NCI-H524 treated with DMSO at 0.1 percent for 48 hours (cell line): ENCODE measurements at regions not wholly inside any gene's neighbourhood (a gene's known extent, or its start where the extent isn't known, plus 50 kb on each side); places are given as distances from the start of the nearest gene placed in this dataset.
"Not testable (repeated sequence)": the region's sequence is repeated elsewhere in the genome, so short reads cannot be mapped to it uniquely, and the experiment has no call there.

Experiments
- DNase-seq: peaks from one replicate; lab custom pipeline; 2025; lab: John Stamatoyannopoulos, UW

DNA sequence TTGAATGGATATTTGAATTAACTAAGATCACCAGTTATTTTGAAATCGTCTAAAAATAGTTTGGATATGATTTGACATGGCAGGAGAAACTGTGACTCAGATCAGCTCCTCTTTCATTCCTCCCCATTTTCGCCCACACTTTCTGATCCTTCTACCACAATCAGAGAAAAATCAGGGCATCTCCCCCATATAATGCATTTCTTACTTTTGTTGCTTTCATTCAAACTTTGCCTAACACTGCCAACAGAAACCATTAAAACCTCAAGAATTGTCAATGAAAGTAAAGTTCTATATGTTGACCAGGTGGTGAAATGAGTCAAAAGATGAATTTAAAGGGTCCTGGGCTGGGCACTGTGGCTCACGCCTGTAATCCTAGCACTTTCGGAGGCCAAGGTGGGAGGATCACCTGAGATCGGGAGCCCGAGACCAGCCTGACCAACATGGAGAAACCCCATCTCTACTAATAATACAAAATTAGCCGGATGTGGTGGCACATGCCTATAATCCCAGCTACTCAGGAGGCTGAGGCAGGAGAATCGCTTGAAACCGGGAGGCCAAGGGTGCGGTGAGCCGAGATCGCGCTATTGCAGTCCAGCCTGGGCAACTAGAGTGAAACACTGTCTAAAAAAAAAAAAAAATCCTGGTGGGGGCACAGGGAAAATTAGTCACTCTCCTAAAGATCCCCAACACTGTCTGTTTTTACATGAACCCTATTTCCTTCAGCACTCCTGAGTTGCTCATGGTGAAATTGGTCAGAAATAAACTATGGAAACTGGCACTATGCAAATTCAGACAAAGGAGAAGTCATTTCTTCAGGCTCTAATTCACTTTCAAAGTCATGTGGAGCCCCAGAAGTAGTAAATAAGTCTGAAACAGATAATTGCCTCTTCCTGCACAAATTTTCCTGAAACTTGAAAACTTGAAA is 122.8 kb upstream of the NOCT start:
- no peak for DNase-seq

- DNase-seq: no peak
Observed at GRCh38 chr4:138891631-138892031, 124.0 kb upstream of the NOCT start.

- no peak for DNase-seq
Observed at GRCh38 chr4:138890891-138891570, 124.5 kb upstream of the NOCT start.

GRCh38 chr4:138889216-138889615 is 126.4 kb upstream of the NOCT start:
- DNase-seq: no peak

DNA sequence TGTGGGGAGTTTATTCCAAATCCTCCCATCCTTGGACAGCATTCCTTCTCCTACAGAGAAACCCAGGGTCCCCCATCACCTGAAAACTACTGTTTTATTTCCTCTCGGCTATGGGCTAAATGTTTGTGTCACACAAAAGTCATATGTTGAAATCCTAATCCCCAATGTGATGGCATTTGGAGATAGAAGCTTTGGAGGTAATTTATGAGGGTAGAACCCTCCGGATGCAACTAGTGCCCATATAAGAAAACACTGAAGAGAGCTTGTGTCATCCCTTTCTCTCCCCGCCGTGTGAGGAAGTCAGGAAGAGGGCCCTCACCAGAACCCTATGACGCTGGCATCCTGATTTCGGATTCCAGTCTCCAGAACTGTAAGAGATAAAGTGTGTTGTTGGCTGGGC is 127.8 kb upstream of the NOCT start:
- DNase-seq: no peak

- DNase-seq: no peak
Observed at GRCh38 chr4:138887341-138887740, 128.2 kb upstream of the NOCT start.

GRCh38 chr4:138879757-138880156 is 135.8 kb upstream of the NOCT start:
- DNase-seq: no peak

DNA sequence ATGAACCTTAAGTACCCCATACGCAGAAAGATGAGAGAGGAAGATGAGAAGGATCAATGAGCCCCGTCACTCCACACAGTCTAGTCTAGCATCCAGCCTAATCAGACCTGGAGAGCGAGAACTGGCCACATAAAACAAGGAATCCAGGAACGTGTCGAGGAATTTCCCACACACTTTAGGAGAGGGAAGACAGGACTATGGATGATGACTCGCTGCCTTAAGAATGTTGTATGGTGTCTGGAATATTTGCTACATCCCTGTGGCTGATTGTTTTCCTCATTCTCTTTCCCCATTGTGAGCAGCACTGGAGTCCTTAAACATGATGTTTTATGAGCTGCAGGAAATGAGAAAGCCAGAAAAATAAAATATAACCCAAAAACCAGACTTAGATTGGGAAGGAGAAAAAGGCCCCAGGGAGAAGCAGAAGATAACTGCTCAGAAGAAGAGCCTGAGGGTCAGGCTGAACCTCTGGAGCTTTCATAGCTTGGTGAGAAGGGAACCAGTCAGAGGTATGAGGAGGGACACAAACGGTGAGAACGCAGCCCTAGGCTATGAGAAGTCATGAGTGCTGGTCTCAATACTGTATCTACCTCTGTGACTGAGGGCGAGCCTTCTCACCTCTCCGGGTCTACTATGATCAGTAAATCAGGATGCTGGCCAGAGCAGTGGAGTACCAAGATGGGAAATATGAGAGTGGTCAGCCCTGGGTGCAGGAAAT is 139.5 kb upstream of the NOCT start:
- no peak for DNase-seq

DNA sequence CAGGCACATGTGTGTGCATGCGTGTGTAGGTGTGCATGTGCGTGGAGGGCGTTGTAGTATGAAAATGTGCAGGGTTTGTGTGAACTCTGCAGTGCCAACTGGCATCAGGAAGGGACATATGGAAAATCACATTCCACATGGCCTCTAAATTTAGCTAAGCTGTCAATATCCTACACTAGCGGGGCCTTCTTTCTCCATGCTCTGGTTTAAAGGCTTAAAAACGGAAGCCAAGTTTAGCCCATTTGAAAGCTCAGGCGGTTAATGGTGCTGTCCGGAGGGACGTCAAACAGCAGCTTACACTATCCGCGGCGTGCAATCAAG is 144.1 kb upstream of the NOCT start:
- DNase-seq: no peak

DNA sequence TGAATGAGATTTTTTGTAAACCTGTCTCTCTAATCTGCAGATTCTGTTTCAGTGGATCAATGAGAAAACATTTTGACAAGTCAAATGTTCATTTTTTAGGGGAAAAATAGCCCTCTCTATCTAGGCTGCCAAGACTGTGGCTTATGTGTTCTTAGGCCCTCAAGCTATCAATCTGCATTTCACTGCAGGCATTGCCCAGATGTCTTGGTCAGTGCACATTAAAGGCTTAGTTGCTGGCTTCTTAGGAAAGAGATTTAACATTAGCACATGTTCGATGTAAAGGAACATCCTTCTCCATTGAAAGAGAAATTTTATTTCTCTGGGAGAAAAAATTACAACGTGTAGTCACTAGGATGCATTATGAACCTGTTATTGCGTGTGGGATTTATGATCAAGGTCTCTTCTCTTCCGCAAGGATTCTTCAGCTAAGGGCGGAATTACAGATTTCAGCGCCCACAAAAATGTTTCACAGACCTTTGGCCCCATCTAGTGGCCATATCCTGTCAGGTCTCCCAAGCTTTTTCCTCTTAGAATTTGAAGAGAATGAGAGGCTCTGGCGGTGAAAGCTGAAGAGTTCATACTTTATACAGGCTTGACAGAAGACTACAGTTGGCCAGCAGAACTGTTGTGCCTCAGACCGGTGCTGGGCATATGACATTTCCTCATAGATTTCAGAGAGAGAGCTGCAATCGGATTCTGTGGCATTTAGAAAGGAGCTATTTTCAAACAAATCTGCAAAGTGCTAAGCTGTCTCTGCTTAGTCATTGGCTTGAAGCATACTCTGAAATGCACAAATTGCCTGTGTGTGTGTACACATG is 144.6 kb upstream of the NOCT start:
- DNase-seq: peak; percentile 28

GRCh38 chr4:138869631-138870030 is 145.9 kb upstream of the NOCT start:
- no peak for DNase-seq

DNA sequence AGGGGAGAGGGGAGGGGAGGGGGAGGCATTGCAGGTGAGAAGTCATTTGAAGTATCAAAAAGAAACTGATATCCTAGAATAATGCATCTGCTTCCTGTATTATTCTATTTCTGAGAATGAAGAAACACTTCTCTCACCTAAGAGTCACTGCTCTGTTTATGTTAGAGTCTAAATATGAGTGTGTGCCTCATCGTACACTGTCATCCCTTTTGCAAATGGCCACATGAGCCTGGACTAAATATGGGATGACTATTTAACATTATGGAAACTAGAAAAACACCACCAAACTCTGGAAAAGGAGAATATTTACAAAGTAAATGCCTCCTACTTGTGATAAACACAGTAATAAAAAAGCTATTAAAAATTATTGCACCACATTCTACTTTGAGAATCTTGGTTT is 146.4 kb upstream of the NOCT start:
- DNase-seq: no peak

GRCh38 chr4:138868562-138868961 is 147.0 kb upstream of the NOCT start:
- DNase-seq: no peak

DNA sequence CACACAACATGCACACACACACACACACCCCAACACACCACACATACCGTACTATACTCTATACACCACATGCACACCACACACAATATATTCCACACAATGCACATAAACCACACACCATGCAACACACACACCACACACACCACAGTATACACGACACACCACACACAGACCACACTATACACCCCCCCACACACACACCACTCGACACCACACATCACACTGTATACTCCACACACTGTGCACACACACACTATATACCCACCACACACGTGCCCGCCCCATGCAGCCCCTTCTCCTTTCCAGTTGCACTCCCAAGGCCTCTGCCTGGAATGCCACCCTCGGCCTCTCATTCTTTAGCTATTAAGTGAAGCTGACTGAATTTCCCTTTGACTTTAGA is 148.2 kb upstream of the NOCT start:
- DNase-seq: no peak

GRCh38 chr4:138866314-138866713 is 149.3 kb upstream of the NOCT start:
- no peak for DNase-seq

DNA sequence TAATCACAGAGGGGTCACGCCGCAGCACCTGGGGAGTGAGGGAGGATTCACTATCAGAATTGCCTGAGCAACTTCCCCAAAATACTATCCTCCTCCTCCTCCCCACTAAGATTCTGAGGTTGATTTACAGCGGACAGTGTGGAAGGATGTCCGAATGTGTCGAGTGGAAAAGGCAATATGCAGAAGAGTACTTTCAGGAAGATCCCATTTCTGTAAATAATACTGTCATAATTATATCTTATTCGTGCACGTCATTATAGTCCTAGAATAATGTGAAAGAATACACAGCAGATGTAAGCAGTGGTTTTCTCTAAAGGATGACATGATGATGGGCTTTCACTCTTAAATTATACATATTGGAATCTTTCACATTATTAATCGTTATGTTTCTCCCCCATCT is 149.8 kb upstream of the NOCT start:
- no peak for DNase-seq

GRCh38 chr4:138864961-138865720 is 150.4 kb upstream of the NOCT start:
- no peak for DNase-seq

GRCh38 chr4:138863160-138863559 is 152.4 kb upstream of the NOCT start:
- DNase-seq: no peak

DNA sequence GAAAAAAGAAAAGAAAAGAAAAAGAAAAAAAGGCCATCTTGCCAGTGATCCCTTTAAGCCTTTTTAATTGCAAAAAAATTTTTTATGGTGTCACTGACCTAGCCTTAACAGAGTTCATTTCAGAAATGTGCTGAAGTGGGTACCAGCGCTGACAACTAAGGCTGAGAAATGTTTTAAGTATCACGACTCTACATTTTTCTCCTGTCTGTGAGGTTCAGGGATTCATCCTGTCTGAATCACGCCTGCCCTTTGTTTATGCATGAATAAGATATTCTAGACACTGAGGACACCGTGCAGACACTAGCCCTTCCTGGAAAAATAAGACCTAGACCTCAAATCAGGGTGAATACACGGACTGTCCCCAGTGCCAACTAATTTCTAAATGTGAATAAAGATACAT is 154.4 kb upstream of the NOCT start:
- DNase-seq: no peak

- not testable (repeated sequence) for DNase-seq
Observed at GRCh38 chr4:138860357-138860756, 155.2 kb upstream of the NOCT start.

GRCh38 chr4:138859254-138859653 is 156.3 kb upstream of the NOCT start:
- no peak for DNase-seq
